ENCODE measurements at regions not wholly inside any gene's neighbourhood (a gene's known extent, or its start where the extent isn't known, plus 50 kb on each side); places are given as distances from the start of the nearest gene placed in this dataset.
A peak's percentile ranks its signal among the peaks of the same experiment; 100 is the strongest.

DNA sequence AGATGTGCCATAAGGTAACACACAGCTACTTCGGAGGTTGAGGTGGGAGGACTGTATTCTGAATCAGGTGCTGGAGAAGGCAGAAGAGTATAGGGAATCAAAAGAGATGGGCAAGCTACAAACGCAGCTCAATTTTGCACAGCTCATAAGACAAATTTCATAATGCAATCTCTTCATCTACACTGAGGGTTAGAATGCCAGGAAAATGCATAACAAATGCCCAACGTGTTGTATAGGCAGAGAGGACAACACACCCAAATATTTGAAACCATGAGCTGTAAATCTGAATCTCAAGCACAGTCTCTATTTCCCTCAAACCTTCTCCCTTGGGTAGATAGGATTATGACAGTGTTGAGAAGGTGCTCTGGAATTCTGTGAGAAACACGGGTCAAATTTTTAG lies 263.1 kb upstream of the FOXN3 start:
- Mint-ChIP-seq H3K4me3 (no peak overlapping the region), H3K27ac (peak overlapping the region in 1 of 3 experiments; percentile 80), H3K36me3 (ENCODE audit: low read depth) (no peaks in the 10 kb centered on the region), H3K9me3 (peaks cover 10% of the 10 kb centered on the region), H3K4me1 (peaks cover 19% of the 10 kb centered on the region), H3K27me3 (ENCODE audit: low read depth) (peaks cover 6% of the 10 kb centered on the region)
- TF ChIP-seq CTCF (IDR thresholded peaks at IDR 0.05; ENCODE audit: unreplicated experiment in 3 of 3), result no peak

DNA sequence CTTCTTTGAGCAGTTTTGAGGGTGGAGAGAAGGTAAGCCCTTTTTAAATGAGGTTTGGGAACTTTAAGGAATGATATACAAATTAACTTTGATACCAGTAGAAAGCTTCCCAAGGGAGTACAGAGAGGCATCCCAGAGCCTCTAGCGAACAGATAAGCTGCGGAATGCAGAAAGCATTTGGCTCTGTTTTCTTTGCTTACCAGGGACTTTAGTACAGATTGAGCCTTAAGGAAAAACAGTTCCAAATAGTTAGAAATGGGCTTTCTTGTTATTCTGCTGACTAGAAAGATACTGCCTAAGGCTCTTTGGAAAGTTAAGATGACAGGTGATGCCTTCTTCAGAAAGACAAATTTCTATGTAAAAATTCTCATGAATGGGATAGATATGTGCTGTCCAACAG lies 261.7 kb upstream of the FOXN3 start:
- Mint-ChIP-seq H3K4me3 (no peak overlapping the region), H3K4me1 (peaks cover 19% of the 10 kb centered on the region), H3K27ac (no peak overlapping the region), H3K36me3 (ENCODE audit: low read depth) (no peaks in the 10 kb centered on the region), H3K9me3 (peaks cover 6% of the 10 kb centered on the region), H3K27me3 (ENCODE audit: low read depth) (peaks cover 6% of the 10 kb centered on the region)
- no peak for TF ChIP-seq CTCF (IDR thresholded peaks at IDR 0.05; ENCODE audit: unreplicated experiment in 3 of 3)

- no peak for TF ChIP-seq CTCF (IDR thresholded peaks at IDR 0.05; ENCODE audit: unreplicated experiment in 3 of 3)
- Mint-ChIP-seq H3K9me3 (no peaks in the 10 kb centered on the region), H3K4me3 (no peak overlapping the region), H3K4me1 (peaks cover 19% of the 10 kb centered on the region), H3K27ac (peak overlapping the region in 1 of 3 experiments; percentile 11), H3K27me3 (ENCODE audit: low read depth) (peaks cover 3% of the 10 kb centered on the region), H3K36me3 (ENCODE audit: low read depth) (no peaks in the 10 kb centered on the region)
Observed at GRCh38 chr14:89675590-89675989, 258.6 kb upstream of the FOXN3 start.

GRCh38 chr14:89674936-89675335 lies 257.9 kb upstream of the FOXN3 start:
- Mint-ChIP-seq H3K4me1 (peaks cover 12% of the 10 kb centered on the region), H3K36me3 (ENCODE audit: low read depth) (no peaks in the 10 kb centered on the region), H3K4me3 (no peak overlapping the region), H3K27ac (no peak overlapping the region), H3K9me3 (no peaks in the 10 kb centered on the region), H3K27me3 (ENCODE audit: low read depth) (peaks cover 3% of the 10 kb centered on the region)
- TF ChIP-seq CTCF (IDR thresholded peaks at IDR 0.05; ENCODE audit: unreplicated experiment in 3 of 3), result no peak

- no peaks in the 10 kb centered on the region for H3K36me3 Mint-ChIP-seq (ENCODE audit: low read depth)
- H3K4me1 Mint-ChIP-seq, result peaks cover 11% of the 10 kb centered on the region
- H3K27ac Mint-ChIP-seq, result no peak overlapping the region
- H3K9me3 Mint-ChIP-seq, result no peaks in the 10 kb centered on the region
- H3K4me3 Mint-ChIP-seq, result no peak overlapping the region
- no peak for TF ChIP-seq CTCF (IDR thresholded peaks at IDR 0.05; ENCODE audit: unreplicated experiment in 3 of 3)
- peaks cover 3% of the 10 kb centered on the region for H3K27me3 Mint-ChIP-seq (ENCODE audit: low read depth)
Observed at GRCh38 chr14:89674240-89674639, 257.2 kb upstream of the FOXN3 start.

DNA sequence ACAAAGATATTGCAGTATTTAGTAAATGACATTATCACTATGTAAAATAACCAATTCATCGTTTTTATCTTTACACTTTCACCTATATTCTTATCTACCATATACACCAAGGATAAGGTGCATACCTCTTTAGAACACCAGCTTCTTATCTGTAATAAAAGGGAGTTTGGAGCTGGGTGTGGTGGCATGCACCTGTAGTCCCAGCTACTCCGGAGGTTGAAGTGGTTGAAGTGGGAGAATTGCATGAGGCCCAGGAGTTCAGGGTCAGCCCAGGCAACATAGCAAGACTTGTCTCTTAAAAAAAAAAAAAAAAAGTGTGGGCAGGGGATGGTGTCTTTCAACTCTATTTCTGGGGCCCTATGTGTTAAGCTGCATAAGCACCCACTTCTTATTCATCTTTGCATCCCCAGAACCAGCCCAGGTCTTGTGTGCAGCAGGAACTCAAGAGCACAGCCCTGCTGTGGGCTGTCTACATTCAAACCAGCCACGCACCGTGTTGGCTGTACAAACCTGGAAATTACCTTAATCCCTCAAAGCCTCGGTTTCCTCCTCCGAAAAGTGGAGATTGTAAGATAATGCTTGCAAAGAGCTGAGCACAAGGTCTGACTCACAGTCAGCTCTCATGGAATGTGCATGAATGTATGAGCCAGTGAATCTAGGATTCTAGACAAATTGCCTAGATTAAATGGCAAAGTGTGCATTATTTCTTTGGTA lies 256.6 kb upstream of the FOXN3 start:
- Mint-ChIP-seq H3K27me3 (ENCODE audit: low read depth) (peaks cover 3% of the 10 kb centered on the region), H3K9me3 (no peaks in the 10 kb centered on the region), H3K4me1 (peaks cover 14% of the 10 kb centered on the region), H3K36me3 (ENCODE audit: low read depth) (no peaks in the 10 kb centered on the region), H3K4me3 (no peak overlapping the region), H3K27ac (peak overlapping the region in 1 of 3 experiments; percentile 44)
- TF ChIP-seq CTCF (IDR thresholded peaks at IDR 0.05; ENCODE audit: unreplicated experiment in 3 of 3), result no peak

Measured in nephron (organoid).